ENCODE measurements at regions not wholly inside any gene's neighbourhood (a gene's known extent, or its start where the extent isn't known, plus 50 kb on each side); places are given as distances from the start of the nearest gene placed in this dataset.

DNA sequence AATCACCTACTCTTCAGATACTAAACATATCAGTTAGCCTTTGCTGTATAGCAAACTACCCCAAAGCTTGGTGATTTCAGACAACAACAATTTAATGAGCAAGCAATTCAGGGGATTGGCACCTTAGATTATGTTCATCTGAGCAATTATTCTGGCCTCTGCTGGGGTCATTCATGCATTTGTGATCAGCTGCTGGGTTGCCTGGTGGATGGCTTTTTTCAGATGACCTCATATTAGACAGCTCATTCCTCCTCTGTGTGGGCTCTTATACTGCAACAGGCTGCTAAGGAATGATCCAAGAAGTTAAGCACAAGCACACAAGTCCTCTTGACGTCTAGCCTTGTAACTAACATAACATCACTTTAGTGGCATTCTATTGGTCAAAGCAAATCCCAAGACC lies 153.0 kb upstream of the PPP1R2C start:
- no peak for TF ChIP-seq EZH2phosphoT487 (IDR thresholded peaks at IDR 0.05; ENCODE audit: borderline replicate concordance, low read depth, low read length)
- TF ChIP-seq, protein P1, sequence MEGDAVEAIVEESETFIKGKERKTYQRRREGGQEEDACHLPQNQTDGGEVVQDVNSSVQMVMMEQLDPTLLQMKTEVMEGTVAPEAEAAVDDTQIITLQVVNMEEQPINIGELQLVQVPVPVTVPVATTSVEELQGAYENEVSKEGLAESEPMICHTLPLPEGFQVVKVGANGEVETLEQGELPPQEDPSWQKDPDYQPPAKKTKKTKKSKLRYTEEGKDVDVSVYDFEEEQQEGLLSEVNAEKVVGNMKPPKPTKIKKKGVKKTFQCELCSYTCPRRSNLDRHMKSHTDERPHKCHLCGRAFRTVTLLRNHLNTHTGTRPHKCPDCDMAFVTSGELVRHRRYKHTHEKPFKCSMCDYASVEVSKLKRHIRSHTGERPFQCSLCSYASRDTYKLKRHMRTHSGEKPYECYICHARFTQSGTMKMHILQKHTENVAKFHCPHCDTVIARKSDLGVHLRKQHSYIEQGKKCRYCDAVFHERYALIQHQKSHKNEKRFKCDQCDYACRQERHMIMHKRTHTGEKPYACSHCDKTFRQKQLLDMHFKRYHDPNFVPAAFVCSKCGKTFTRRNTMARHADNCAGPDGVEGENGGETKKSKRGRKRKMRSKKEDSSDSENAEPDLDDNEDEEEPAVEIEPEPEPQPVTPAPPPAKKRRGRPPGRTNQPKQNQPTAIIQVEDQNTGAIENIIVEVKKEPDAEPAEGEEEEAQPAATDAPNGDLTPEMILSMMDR (conservative IDR thresholded peaks at IDR 0.05; ENCODE audit: low read length): no peak
- Histone ChIP-seq H3K4me3 (ENCODE audit: low read depth, low read length, poor library complexity, severe bottlenecking) (no peak overlapping the region), H3K27ac (ENCODE audit: low read depth, low read length, poor library complexity, severe bottlenecking) (no peak overlapping the region), H2AFZ (ENCODE audit: low read length) (no peak overlapping the region), H3K4me1 (ENCODE audit: insufficient read depth, low read length, poor library complexity, severe bottlenecking) (peaks cover 18% of the 10 kb centered on the region), H3K9me2 (ENCODE audit: insufficient read depth, low read length) (no peaks in the 10 kb centered on the region), H4K20me1 (ENCODE audit: insufficient read depth, low read length) (no peaks in the 10 kb centered on the region), H3K36me3 (ENCODE audit: insufficient read depth, low read length) (peaks cover 12% of the 10 kb centered on the region; the same call in 1 of the 2 replicates), H3K4me2 (ENCODE audit: low read length) (no peak overlapping the region), H3K79me2 (ENCODE audit: insufficient read depth, low read depth, low read length) (no peaks in the 10 kb centered on the region), H3K9me3 (ENCODE audit: low read length) (peaks cover 4% of the 10 kb centered on the region; the same call in 1 of the 2 replicates)
- ChIA-PET CTCF (ENCODE audit: unreplicated experiment) (no interaction called here), POLR2A (no interaction called here)
- no peak for DNase-seq (ENCODE audit: low spot score)
- no TSS peak for BruUV-seq (replicated peaks)
- intact Hi-C loops (cut with micrococcal nuclease; ENCODE audit: unreplicated experiment): no loop called here

DNA sequence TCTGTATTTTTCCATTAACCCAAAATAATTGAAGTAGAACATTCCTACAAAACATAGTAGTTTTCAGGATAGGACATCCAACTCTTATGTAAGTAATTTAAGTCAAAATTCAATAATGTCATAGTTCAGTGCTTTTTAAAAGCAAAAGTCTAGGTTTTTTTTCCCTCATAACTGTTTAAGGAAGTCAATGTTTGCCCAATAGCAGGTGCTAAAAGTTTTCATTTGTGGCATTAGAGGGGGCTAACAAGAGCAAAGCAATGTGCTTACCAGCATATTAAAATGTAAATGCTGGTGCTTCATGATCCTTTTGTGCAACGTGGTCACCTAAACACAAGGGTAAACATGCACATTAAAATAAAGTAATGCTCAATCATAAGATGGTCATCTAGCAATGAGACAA lies 155.2 kb upstream of the PPP1R2C start:
- Histone ChIP-seq H3K4me1 (ENCODE audit: insufficient read depth, low read length, poor library complexity, severe bottlenecking) (peaks cover 18% of the 10 kb centered on the region), H3K9me2 (ENCODE audit: insufficient read depth, low read length) (no peaks in the 10 kb centered on the region), H3K9me3 (ENCODE audit: low read length) (peaks cover 4% of the 10 kb centered on the region; the same call in 1 of the 2 replicates), H3K27ac (ENCODE audit: low read depth, low read length, poor library complexity, severe bottlenecking) (no peak overlapping the region), H3K36me3 (ENCODE audit: insufficient read depth, low read length) (peaks cover 14% of the 10 kb centered on the region; the same call in 1 of the 2 replicates), H4K20me1 (ENCODE audit: insufficient read depth, low read length) (no peaks in the 10 kb centered on the region), H3K4me2 (ENCODE audit: low read length) (no peak overlapping the region), H2AFZ (ENCODE audit: low read length) (peak overlapping the region; percentile 11; the same call in 1 of the 2 replicates), H3K79me2 (ENCODE audit: insufficient read depth, low read depth, low read length) (no peaks in the 10 kb centered on the region), H3K4me3 (ENCODE audit: low read depth, low read length, poor library complexity, severe bottlenecking) (no peak overlapping the region)
- ChIA-PET CTCF (ENCODE audit: unreplicated experiment) (no interaction called here), POLR2A (no interaction called here)
- TF ChIP-seq EZH2phosphoT487 (IDR thresholded peaks at IDR 0.05; ENCODE audit: borderline replicate concordance, low read depth, low read length): no peak
- TF ChIP-seq, protein P1 (conservative IDR thresholded peaks at IDR 0.05; ENCODE audit: low read length): no peak
- intact Hi-C loops (cut with micrococcal nuclease; ENCODE audit: unreplicated experiment): no loop called here
- DNase-seq (ENCODE audit: low spot score): no peak
- BruUV-seq (replicated peaks): no TSS peak

DNA sequence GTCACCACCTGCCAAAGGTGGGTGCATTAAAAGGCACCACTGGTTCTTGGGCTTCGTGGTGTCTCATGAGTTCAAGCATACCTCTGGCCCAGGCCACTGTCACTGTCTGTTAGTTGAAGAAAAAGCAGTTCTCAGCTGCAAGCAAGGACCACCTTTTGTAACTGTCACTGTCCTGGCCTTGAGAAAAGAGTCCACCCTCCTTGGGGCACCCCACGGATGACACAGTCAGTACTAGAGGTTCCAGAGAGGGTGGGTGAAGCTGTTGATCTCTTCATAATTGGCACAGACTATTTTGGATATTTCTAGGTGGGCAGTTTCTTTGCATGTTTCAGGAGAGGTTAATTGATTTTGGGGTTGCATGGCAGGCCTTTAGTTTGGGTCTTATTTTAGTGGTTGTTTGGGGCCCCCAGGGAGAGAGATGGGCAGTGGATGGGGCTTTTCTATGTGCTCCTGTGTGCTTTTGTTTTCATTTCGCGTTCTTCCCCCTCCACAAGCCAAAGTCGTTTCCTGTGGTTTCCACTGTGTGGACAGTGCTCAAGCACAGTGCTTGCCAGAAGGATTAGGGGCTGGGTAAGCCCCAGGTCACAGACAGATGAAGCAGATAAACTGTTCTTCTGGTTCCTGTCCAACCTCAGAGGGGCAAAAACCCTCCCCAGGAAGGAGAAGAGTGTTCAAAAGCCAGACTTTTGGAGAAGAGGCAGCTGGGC lies 156.2 kb upstream of the PPP1R2C start:
- Histone ChIP-seq H3K4me3 (ENCODE audit: low read depth, low read length, poor library complexity, severe bottlenecking) (no peak overlapping the region), H3K9me3 (ENCODE audit: low read length) (peaks cover 11% of the 10 kb centered on the region; the same call in 1 of the 2 replicates), H3K36me3 (ENCODE audit: insufficient read depth, low read length) (peaks cover 18% of the 10 kb centered on the region; the same call in 1 of the 2 replicates), H3K4me2 (ENCODE audit: low read length) (peak overlapping the region; percentile 37), H2AFZ (ENCODE audit: low read length) (peak overlapping the region; percentile 91), H3K79me2 (ENCODE audit: insufficient read depth, low read depth, low read length) (no peaks in the 10 kb centered on the region), H3K9me2 (ENCODE audit: insufficient read depth, low read length) (no peaks in the 10 kb centered on the region), H3K4me1 (ENCODE audit: insufficient read depth, low read length, poor library complexity, severe bottlenecking) (peaks cover 18% of the 10 kb centered on the region), H4K20me1 (ENCODE audit: insufficient read depth, low read length) (no peaks in the 10 kb centered on the region), H3K27ac (ENCODE audit: low read depth, low read length, poor library complexity, severe bottlenecking) (peak overlapping the region; percentile 56)
- TF ChIP-seq EZH2phosphoT487 (IDR thresholded peaks at IDR 0.05; ENCODE audit: borderline replicate concordance, low read depth, low read length): no peak
- TF ChIP-seq, protein P1 (conservative IDR thresholded peaks at IDR 0.05; ENCODE audit: low read length): no peak
- CTCF ChIA-PET (ENCODE audit: unreplicated experiment): no interaction called here
- peak; percentile 58 for DNase-seq (ENCODE audit: low spot score)
- intact Hi-C loops (cut with micrococcal nuclease; ENCODE audit: unreplicated experiment): no loop called here
- no TSS peak for BruUV-seq (replicated peaks)
- POLR2A ChIA-PET: no interaction called here
